ENCODE measurements at regions not wholly inside any gene's neighbourhood (a gene's known extent, or its start where the extent isn't known, plus 50 kb on each side); places are given as distances from the start of the nearest gene placed in this dataset.
A peak's percentile ranks its signal among the peaks of the same experiment; 100 is the strongest.

- peaks cover 0 to 4% of the 10 kb centered on the region in 2 donors for H3K27me3 Mint-ChIP-seq
Observed at GRCh38 chr19:28469544-28469943, 743.4 kb downstream of the UQCRFS1 start.

DNA sequence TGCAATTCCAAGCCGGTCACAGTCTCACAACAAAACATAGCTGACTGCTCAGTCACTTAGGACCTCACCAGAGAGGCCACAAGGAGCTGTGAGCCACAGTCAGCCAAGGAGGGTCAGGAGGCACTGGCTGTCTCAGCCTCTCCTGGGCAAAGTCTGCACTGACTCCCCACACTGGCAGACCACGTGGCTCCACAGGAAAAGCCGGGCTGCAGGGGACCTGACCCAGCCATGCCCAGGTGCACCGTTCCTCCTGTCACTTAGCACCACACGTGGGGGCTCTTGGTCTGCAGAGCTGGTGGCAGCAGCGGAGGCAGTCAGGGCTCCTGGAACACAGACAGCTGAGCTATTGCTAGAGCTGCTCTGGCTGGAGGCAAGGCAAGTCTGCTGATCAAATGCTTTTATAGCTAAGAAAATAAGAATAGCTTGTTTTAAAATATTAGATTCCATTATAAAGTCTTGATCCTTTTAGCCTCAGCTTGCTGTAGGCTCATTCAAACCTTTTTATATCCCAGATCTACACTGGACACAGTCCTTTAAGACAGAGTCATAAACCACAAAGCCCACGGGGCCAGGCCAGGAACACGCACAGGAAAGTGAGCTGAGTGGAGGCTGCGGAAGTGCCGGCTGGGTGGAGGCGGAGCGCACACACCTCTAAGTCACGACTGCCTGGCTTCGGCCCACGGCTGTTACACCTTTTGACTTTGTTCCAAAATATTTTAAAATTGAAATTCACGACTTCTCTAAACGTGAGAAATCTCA is 744.1 kb downstream of the UQCRFS1 start:
- Histone ChIP-seq H3K36me3 (ENCODE audit: insufficient read depth, low read length) (no peaks in the 10 kb centered on the region), H3K4me1 (ENCODE audit: insufficient read depth, low read length) (no peaks in the 10 kb centered on the region), H3K9me3 (ENCODE audit: control insufficient read depth in 1 of 2, low read length in 2 of 2) (no peaks in the 10 kb centered on the region), H3K4me3 (ENCODE audit: low read length in 2 of 2) (no peak overlapping the region), H3K27me3 (ENCODE audit: insufficient read depth, low read length) (no peaks in the 10 kb centered on the region), H3K27ac (ENCODE audit: low read depth, low read length) (no peak overlapping the region)
- DNase-seq: no peak
- ChIA-PET POLR2A (ENCODE audit: partially characterized antibody) (no interaction called here), CTCF (ENCODE audit: partially characterized antibody) (interaction anchor here (1.3 to 1.8 kb wide), 2 partner anchors 20 to 165 kb away, joined by 3 to 5 read pairs; no protein-coding TSS in a partner anchor)
- H3K27ac Mint-ChIP-seq: peak overlapping the region in 1 of 7 donors; percentile 49
- peaks cover 0 to 6% (median 0%) of the 10 kb centered on the region in 8 donors for H3K9me3 Mint-ChIP-seq
- peaks cover 0 to 4% of the 10 kb centered on the region in 2 donors for H3K27me3 Mint-ChIP-seq
- peak overlapping the region in 1 of 8 donors; percentile 30 for H3K4me3 Mint-ChIP-seq
- peaks cover 0 to 14% (median 3%) of the 10 kb centered on the region in 4 donors for H3K4me1 Mint-ChIP-seq
- H3K36me3 Mint-ChIP-seq: no peaks in the 10 kb centered on the region
- intact Hi-C loops (cut with micrococcal nuclease): loop anchor here (5.0 kb wide), 1 partner anchor 793 kb away; no protein-coding TSS in a partner anchor

More at GRCh38 chr19:28469544-28469943, 743.4 kb downstream of the UQCRFS1 start:
- ChIA-PET CTCF (ENCODE audit: partially characterized antibody) (interaction anchor here (1.3 kb wide), 1 partner anchor 21 kb away, joined by 3 read pairs; no protein-coding TSS in a partner anchor), POLR2A (ENCODE audit: partially characterized antibody) (no interaction called here)
- Histone ChIP-seq H3K36me3 (ENCODE audit: insufficient read depth, low read length) (no peaks in the 10 kb centered on the region), H3K4me3 (ENCODE audit: low read length in 2 of 2) (no peak overlapping the region), H3K27ac (ENCODE audit: low read depth, low read length) (no peak overlapping the region), H3K9me3 (ENCODE audit: control insufficient read depth in 1 of 2, low read length in 2 of 2) (no peaks in the 10 kb centered on the region), H3K27me3 (ENCODE audit: insufficient read depth, low read length) (no peaks in the 10 kb centered on the region), H3K4me1 (ENCODE audit: insufficient read depth, low read length) (no peaks in the 10 kb centered on the region)
- DNase-seq: no peak
- Mint-ChIP-seq H3K27ac (no peak overlapping the region), H3K36me3 (no peaks in the 10 kb centered on the region), H3K9me3 (peaks cover 0 to 6% (median 0%) of the 10 kb centered on the region in 8 donors), H3K4me3 (no peak overlapping the region), H3K4me1 (peaks cover 0 to 14% (median 3%) of the 10 kb centered on the region in 4 donors)
- intact Hi-C loops (cut with micrococcal nuclease): loop anchor here (5.0 kb wide), 1 partner anchor 793 kb away; no protein-coding TSS in a partner anchor

GRCh38 chr19:28466107-28467045 is 746.6 kb downstream of the UQCRFS1 start:
- H3K27ac Mint-ChIP-seq: no peak overlapping the region
- peaks cover 0 to 4% of the 10 kb centered on the region in 2 donors for H3K27me3 Mint-ChIP-seq
- H3K9me3 Mint-ChIP-seq: peaks cover 0 to 4% (median 0%) of the 10 kb centered on the region in 8 donors
- Histone ChIP-seq H3K36me3 (ENCODE audit: insufficient read depth, low read length) (no peaks in the 10 kb centered on the region), H3K27ac (ENCODE audit: low read depth, low read length) (no peak overlapping the region), H3K27me3 (ENCODE audit: insufficient read depth, low read length) (no peaks in the 10 kb centered on the region), H3K4me3 (ENCODE audit: low read length in 2 of 2) (no peak overlapping the region), H3K9me3 (ENCODE audit: control insufficient read depth in 1 of 2, low read length in 2 of 2) (no peaks in the 10 kb centered on the region), H3K4me1 (ENCODE audit: insufficient read depth, low read length) (no peaks in the 10 kb centered on the region)
- intact Hi-C loops (cut with micrococcal nuclease): loop anchor here (5.0 kb wide), 1 partner anchor 796 kb away; no protein-coding TSS in a partner anchor
- peaks cover 0 to 14% (median 2%) of the 10 kb centered on the region in 4 donors for H3K4me1 Mint-ChIP-seq
- DNase-seq: peak in 4 of 5 donors; percentile 14 to 28 (median 17)
- ChIA-PET POLR2A (ENCODE audit: partially characterized antibody) (no interaction called here), CTCF (ENCODE audit: partially characterized antibody) (interaction anchor here (1.1 kb wide), 1 partner anchor 29 kb away, joined by 3 read pairs; no protein-coding TSS in a partner anchor)
- H3K4me3 Mint-ChIP-seq: no peak overlapping the region
- H3K36me3 Mint-ChIP-seq: no peaks in the 10 kb centered on the region

DNA sequence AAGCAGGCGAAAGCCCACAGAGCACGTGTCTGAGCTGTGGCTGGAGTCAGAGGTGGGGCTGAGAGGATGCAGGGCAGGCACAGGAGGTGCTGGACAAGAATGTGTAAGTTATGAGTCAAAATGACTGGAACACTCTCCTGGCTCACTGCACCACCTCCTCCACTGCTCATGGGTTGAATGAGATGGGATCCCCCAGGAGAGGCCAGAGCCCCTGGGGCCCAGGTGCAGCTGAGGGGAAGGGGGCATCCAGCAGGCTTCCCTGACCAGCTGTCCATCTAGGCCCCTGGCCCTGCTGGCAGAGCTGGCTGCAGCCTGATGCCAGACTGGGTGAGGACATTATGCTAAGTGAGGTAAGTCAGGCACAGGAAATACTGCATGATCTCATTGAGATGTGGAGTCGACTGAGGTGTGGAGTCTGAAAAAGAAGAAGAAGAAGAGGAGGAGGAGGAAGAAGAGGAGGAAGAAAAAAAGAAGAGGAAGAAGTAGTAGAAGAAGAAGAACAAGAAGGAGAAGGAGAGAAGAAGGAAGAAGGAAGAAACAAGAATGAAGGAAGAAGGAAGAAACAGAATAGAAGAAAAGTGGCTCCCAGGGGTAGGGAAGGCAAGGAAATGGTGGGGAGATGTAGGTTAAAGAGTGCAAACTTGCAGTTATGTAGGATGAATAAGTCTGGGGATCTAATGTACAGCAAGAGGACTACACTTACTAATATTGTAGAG is 747.4 kb downstream of the UQCRFS1 start:
- H3K27ac Mint-ChIP-seq: no peak overlapping the region
- H3K4me1 Mint-ChIP-seq: peaks cover 0 to 14% (median 2%) of the 10 kb centered on the region in 4 donors
- H3K4me3 Mint-ChIP-seq: no peak overlapping the region
- Histone ChIP-seq H3K27ac (ENCODE audit: low read depth, low read length) (no peak overlapping the region), H3K9me3 (ENCODE audit: control insufficient read depth in 1 of 2, low read length in 2 of 2) (no peaks in the 10 kb centered on the region), H3K27me3 (ENCODE audit: insufficient read depth, low read length) (no peaks in the 10 kb centered on the region), H3K4me1 (ENCODE audit: insufficient read depth, low read length) (no peaks in the 10 kb centered on the region), H3K4me3 (ENCODE audit: low read length in 2 of 2) (no peak overlapping the region), H3K36me3 (ENCODE audit: insufficient read depth, low read length) (no peaks in the 10 kb centered on the region)
- intact Hi-C loops (cut with micrococcal nuclease): loop anchor here (5.0 kb wide), 1 partner anchor 797 kb away; no protein-coding TSS in a partner anchor
- ChIA-PET CTCF (ENCODE audit: partially characterized antibody) (interaction anchor here (1.1 kb wide), 1 partner anchor 28 kb away, joined by 3 read pairs; no protein-coding TSS in a partner anchor), POLR2A (ENCODE audit: partially characterized antibody) (no interaction called here)
- no peak for DNase-seq
- no peaks in the 10 kb centered on the region for H3K36me3 Mint-ChIP-seq
- H3K27me3 Mint-ChIP-seq: peaks cover 0 to 4% of the 10 kb centered on the region in 2 donors
- H3K9me3 Mint-ChIP-seq: peaks cover 0 to 3% (median 0%) of the 10 kb centered on the region in 8 donors

DNA sequence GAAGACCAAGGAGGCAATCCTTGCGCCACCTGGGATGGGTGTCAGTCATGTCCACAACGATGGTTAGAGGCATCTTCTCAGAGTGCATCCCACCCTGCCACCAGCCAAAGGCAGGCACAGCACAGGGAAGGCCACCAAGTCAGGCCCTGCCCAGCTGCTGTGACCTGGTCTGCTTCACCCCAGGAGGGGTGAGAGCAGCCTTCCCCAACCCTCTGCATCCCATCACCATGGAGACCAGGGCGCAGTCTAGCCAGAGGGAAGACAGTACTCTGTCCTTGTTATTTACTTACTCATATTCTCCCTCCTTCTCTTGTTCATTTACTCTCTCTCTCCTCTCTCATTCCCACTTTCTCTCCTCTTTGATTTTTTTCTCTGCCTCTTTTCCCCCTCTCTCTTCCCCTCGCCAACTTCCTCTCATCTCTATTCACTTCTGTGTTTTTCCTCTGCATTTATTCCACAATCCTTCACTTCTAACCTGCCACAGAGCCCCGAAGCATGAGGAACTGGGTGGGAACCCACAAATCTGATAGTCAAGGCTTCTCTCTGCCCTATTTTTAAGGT is 749.4 kb downstream of the UQCRFS1 start:
- no peaks in the 10 kb centered on the region for H3K4me1 ChIP-seq (ENCODE audit: insufficient read depth, low read length)
- intact Hi-C loops (cut with micrococcal nuclease): no loop called here
- ChIA-PET CTCF (ENCODE audit: partially characterized antibody) (no interaction called here), POLR2A (ENCODE audit: partially characterized antibody) (no interaction called here)
- H3K27me3 ChIP-seq (ENCODE audit: insufficient read depth, low read length): no peaks in the 10 kb centered on the region
- H3K27ac ChIP-seq (ENCODE audit: low read depth, low read length): no peak overlapping the region
- H3K4me3 ChIP-seq (ENCODE audit: low read length in 2 of 2): no peak overlapping the region
- H3K36me3 ChIP-seq (ENCODE audit: insufficient read depth, low read length): no peaks in the 10 kb centered on the region
- no peak for DNase-seq
- Mint-ChIP-seq H3K36me3 (no peaks in the 10 kb centered on the region), H3K4me1 (peaks cover 0 to 5% (median under 1%) of the 10 kb centered on the region in 4 donors), H3K27me3 (peaks cover 0 to 4% of the 10 kb centered on the region in 2 donors), H3K9me3 (peaks cover 0 to 4% (median 0%) of the 10 kb centered on the region in 8 donors), H3K4me3 (no peak overlapping the region), H3K27ac (no peak overlapping the region)
- H3K9me3 ChIP-seq (ENCODE audit: control insufficient read depth in 1 of 2, low read length in 2 of 2): no peaks in the 10 kb centered on the region

- ChIA-PET CTCF (ENCODE audit: partially characterized antibody) (no interaction called here), POLR2A (ENCODE audit: partially characterized antibody) (no interaction called here)
- H3K27me3 Mint-ChIP-seq: peaks cover 0 to 1% of the 10 kb centered on the region in 2 donors
- Histone ChIP-seq H3K27ac (ENCODE audit: low read depth, low read length) (no peak overlapping the region), H3K4me1 (ENCODE audit: insufficient read depth, low read length) (no peaks in the 10 kb centered on the region), H3K4me3 (ENCODE audit: low read length in 2 of 2) (no peak overlapping the region), H3K27me3 (ENCODE audit: insufficient read depth, low read length) (no peaks in the 10 kb centered on the region), H3K9me3 (ENCODE audit: control insufficient read depth in 1 of 2, low read length in 2 of 2) (no peaks in the 10 kb centered on the region), H3K36me3 (ENCODE audit: insufficient read depth, low read length) (no peaks in the 10 kb centered on the region)
- H3K9me3 Mint-ChIP-seq: peaks cover 0 to 4% (median 0%) of the 10 kb centered on the region in 8 donors
- H3K4me3 Mint-ChIP-seq: no peak overlapping the region
- H3K4me1 Mint-ChIP-seq: no peaks in the 10 kb centered on the region
- no peak for DNase-seq
- H3K27ac Mint-ChIP-seq: no peak overlapping the region
- intact Hi-C loops (cut with micrococcal nuclease): no loop called here
- no peaks in the 10 kb centered on the region for H3K36me3 Mint-ChIP-seq
Observed at GRCh38 chr19:28457620-28458019, 755.3 kb downstream of the UQCRFS1 start.
